Fibroblast of the conjunctiva (primary cell): ENCODE measurements at regions not wholly inside any gene's neighbourhood (a gene's known extent, or its start where the extent isn't known, plus 50 kb on each side); places are given as distances from the start of the nearest gene placed in this dataset.
"Not testable (repeated sequence)": the region's sequence is repeated elsewhere in the genome, so short reads cannot be mapped to it uniquely, and the experiment has no call there.

Experiments used
- DNase-seq: peaks from one replicate; pipeline ENCODE4 v3.0.0-alpha.2; 2010; ENCODE audit warnings: low read depth

GRCh38 chr13:57784633-57785032 is 153.1 kb downstream of the PCDH17 start:
- no peak for DNase-seq

GRCh38 chr13:57787058-57787791 is 155.7 kb downstream of the PCDH17 start:
- no peak for DNase-seq

- no peak for DNase-seq
Measured at GRCh38 chr13:57799624-57800023, 168.1 kb downstream of the PCDH17 start.

DNA sequence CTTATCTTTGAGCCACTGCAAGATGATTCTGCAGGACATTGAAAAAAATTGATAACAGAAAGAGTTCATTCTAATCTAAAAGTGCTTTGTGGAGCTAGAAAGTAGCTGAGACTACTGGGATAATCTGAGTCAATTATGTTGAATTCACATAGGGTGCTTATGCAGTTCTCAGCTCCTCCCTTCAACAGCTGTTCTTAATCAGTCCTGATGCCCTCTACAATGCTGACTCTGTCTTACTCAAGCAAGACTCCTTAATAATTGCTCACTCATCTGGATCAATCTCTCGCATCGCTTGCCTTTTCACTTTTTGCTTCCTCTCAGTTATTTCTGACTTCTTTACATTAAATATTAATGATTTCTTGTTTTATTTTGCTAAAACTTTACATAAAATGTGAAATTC is 182.1 kb downstream of the PCDH17 start:
- DNase-seq = no peak

GRCh38 chr13:57815600-57815999 is 184.1 kb downstream of the PCDH17 start:
- no peak for DNase-seq

DNA sequence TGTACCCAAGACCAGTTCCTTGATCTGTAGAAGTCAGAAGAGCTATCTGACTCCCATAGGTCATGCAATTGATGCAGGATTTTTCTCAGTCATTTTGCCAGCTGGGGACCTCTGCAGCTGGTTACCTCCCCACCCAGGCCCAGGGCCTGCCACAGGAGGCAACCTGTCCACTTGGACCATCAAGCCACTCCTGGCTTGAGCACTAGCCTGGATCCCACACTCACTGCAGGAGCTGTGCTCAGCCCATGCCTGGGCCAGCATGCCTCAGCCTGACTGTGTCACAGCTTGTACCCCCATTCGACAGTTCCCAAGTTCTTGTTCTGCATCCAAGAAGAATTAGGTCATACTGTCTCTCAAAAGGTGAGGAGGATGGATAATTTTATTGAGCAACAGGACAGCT is 189.4 kb downstream of the PCDH17 start:
- no peak for DNase-seq

- no peak for DNase-seq
Measured at GRCh38 chr13:57823704-57824103, 192.2 kb downstream of the PCDH17 start.

DNA sequence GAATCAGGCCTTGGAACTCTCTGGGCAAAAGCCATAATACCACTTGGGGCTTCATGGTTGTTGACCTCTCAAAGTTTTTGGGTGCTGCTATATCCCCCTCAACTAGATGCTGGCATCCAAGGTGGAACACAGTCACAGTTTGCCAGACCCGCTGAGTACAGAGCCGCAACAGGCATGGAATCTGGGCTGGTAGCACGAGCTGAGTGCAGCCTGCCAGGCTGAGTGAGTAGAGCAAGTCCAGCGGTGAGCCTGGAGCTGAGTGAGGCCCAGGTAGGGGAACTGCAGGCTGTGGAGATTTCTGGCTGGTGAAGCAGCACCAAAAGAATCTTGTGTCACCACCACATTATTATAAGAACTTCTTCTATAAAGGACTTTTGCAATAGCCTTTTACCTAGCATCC is 192.6 kb downstream of the PCDH17 start:
- DNase-seq = no peak

- no peak for DNase-seq
Measured at GRCh38 chr13:57825066-57825465, 193.5 kb downstream of the PCDH17 start.

DNA sequence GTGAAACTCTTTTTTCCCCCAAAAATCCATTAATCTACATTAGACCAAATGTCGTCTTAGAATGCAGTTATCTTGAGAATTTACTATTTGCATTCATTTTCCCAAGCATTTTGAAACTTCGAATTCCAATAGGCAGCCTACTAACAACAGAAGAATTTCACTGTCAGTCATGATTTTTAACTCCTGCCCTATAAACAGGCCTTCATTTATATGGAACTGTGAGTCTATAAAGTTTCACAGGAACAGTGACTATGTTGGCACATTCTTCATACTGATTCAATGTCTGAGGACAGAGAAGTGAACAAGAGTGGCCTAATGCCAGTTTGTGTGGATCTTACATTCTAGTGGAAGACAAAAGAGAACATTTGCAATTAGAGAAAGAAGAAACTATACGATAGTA is 198.0 kb downstream of the PCDH17 start:
- DNase-seq = no peak

DNA sequence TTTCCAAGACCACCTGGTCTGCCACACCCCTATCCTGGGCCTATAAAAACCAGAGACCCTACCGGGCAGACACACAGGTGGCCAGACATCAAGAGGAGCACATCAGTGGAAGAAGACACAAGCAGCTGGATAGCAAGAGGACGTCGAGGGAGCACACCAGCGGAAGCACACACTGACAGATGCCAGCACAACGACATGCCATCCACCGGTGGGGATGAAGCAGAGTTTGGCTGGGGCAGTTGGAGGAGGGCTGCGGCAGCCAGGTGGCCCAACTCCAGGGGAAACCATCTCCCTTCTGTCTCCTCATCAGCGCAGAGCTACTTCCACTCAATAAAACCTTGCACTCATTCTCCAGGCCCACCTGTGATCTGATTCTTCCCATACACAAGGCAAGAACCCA is 200.6 kb downstream of the PCDH17 start:
- DNase-seq = no peak

GRCh38 chr13:57837801-57838200 is 206.3 kb downstream of the PCDH17 start:
- no peak for DNase-seq

- no peak for DNase-seq
Measured at GRCh38 chr13:57843521-57843920, 212.0 kb downstream of the PCDH17 start.

DNA sequence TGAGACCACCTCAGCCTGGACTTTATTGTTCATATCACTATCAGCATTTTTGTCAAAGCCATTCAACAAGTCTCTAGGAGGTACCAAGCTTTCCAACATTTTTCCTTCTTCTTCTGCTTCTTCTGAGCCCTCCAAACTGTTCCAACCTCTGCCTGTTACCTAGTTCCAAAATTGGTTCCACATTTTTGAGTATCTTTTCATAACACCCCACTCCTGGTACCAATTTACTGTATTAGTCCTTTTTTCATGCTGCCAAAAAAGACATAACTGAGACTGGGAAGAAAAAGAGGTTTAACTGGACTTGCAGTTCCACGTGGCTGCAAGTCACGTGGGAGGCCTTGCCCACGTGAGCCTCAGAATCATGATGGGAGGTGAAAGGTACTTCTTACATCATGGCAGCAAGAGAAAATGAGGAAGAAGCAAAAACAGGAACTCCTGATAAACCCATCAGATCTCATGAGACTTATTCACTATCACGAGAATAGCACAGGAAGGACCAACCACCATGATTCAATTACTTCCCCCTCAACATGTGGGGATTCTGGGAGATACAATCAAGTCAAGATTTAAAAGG is 215.1 kb downstream of the PCDH17 start:
- DNase-seq = no peak

DNA sequence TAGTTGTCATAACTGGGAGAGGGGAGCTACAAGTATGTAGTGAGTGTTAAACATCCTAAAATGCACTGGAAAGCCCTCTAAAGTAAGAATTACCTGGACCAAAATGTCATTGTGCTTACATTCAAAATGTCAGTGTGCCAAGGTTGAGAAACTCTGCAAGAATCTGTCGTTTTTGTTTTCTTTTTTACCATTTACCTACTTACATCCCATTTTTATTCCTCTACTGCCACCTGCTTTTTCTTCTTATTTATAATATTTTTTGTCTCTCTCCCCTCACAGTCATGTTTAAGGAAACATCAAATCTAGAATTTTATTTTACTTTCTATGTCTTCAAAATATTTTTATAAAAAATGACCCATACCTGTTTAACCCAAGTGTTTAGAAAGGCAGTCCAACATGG is 226.4 kb downstream of the PCDH17 start:
- DNase-seq = no peak

DNA sequence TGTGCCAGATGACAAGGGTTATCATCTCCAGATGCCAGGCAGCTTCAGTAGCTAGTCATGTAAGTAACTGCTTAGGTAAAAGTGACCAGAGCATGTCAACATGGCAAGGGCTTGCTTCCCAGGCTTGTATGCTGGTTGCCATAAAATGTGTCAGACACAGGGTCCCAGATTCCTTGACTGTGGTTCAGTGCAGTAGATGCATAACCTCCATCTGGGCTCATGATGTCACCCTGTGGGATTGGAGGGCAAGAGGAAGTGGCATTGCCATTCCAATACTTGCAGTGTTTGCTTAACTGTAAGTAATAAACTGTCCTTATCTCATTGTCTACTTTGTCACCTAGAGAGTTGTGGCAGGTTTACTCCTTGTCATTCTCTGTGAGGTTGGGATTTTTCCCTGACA is 226.8 kb downstream of the PCDH17 start:
- DNase-seq = no peak

DNA sequence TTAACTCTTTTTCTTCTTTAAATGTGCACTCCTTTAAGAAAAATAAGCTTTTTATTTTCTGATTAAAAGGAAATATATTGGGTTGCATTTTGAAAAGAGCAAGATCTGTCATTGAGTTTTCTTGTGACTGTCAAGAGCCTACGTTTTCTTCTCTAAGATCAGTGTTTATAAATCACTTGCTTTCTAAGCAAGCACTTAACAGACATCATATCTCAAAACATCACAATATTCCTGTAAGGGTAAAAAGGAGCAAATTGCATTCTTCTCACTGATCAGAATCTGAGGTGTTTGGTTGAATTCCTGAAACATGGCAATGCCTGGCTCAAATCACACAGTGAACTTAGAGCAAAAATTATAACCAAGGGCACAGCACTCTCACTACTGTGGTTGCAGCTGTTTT is 231.3 kb downstream of the PCDH17 start:
- no peak for DNase-seq

DNA sequence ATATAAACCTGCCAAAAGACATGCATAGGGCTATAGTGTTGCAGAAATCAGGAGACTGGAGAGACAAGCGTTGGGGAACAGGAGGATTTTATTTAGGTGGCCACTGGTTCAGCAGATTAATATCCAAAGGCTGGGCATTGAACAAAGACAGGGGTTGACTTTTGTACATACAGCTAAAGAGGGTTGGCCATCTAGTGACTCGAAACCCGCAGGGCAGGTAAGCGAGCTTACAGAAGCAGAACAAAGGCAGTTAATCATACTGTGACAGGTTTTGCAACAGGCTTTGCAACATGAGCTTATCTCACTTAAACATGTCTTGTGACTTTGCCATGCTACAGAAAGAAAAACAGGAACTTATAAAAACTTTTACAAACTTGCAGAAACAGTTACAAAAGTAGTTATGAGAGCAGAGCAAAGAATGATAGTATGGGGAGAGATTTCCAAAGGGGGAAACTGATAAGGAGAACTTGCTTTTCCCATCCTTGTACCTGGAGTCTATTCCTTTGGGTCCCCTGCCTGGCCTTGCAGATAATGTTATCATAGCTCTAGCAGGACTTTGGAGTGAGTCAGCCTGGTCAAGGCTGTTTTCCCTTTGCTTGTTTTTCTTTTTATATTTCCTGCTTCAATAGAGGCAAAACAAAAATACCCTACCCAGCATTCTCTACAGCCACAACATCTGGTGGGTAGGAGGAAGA is 234.2 kb downstream of the PCDH17 start:
- no peak for DNase-seq

DNA sequence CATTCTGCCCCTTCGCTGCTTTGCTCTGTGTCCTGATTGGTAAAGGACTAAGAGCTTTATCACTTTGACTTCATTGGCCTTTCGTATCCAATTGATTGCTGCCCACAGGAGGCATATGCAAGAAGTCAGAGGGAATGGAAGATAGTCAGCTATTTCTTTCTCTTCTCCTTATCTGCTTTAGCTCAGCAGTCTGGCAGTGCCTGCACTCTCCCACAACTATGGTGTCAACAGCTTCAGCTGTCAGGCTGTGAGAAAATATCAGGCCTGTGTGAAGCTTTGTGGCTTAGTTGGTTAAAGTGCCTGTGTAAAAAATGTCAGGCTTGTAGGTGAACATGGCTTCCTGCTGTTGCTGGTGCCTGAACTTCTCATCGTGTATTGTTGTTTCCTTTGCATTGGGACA is 243.0 kb downstream of the PCDH17 start:
- no peak for DNase-seq

- DNase-seq = no peak
Measured at GRCh38 chr13:57877601-57878000, 246.1 kb downstream of the PCDH17 start.

DNA sequence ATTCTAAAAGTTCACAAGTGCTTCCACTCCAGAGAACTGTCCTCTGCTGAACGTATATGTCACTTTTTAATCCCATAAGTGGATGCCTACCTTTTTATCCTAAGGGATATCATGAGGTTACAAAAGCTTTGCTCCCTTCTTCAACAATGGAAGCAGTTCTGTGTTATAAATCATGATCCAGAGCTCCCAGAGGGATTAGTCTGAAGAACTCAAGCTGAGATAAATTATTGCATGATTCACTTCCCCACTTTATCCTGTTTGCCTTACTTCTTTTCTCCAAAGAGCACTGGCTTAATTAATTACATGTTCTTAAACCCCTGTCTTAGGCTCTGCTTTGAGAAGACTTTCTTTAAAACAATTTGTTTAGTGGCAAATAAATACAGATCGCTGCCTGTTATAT is 246.7 kb downstream of the PCDH17 start:
- no peak for DNase-seq

DNA sequence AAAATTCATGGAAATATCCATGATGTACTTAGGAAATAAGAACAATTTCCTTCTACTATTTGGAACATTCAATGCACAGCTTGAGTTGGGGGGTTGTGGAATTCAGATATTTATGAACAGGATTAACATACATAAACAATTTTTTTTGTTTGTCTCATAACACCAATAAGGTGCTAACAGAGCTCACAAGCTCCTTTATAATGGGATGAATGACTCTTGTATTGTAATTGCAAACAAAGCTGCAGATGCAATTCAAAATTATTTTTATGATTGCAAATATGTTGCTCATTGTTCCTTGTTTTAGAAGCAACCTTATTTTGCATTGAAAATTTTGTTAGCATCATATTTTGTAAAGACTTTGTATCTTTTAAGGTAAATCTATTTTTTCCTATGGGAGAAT is 265.7 kb downstream of the PCDH17 start:
- no peak for DNase-seq

DNA sequence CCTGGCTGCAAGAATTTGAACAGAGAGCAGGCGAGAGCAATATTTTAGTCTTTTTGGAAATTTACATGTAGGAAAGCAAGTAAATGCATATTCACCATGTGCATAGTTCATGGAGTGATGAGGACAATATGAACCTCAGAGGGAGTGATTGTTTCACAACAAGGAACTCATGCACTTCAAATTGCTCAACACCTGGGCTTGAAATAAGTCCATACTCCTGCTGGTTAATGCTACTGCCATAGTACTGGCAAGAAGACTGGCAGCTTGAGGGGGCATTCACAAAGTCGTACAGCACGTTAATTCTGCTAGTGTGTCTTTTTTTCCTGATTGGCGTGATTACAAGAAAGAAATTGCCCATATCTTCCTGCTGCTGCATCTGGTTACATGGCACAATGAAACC is 267.6 kb downstream of the PCDH17 start:
- DNase-seq = no peak

DNA sequence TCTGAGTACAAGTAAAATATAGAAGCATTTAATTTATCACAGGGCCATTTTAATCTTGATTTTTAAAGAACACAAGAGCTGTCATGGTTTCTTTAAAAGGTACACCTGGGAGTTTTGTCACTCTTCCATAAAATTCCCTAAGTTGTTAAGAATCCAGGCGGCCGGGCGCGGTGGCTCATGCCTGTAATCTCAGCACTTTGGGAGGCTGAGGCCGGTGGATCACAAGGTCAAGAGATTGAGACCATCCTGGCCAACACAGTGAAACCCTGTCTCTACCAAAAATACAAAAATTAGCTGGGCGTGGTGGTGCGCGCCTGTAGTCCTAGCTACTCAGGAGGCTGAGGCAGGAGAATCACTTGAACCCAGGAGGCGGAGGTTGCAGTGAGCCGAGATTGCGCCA is 278.3 kb downstream of the PCDH17 start:
- not testable (repeated sequence) for DNase-seq
